Tibial nerve (tissue), 4 donors: ENCODE measurements at regions not wholly inside any gene's neighbourhood (a gene's known extent, or its start where the extent isn't known, plus 50 kb on each side); places are given as distances from the start of the nearest gene placed in this dataset.

Source experiments
- DNase-seq, 2 donors: peaks; one replicate each; pipeline ENCODE4 v3.0.0-alpha.2; 2019; ENCODE audit warnings: low spot score in 2 of 2
- H3K27ac ChIP-seq, 4 donors: fragments of 200-600 bp; sonication (generic) in 3 of 4; one replicate each; pipeline ENCODE4 v1.5.1; 2017 to 2019; ENCODE audit warnings: mild to moderate bottlenecking in 1 of 4
- H3K27me3 ChIP-seq, 2 donors: fragments of 200-600 bp; sonication (generic) in 1 of 2; one replicate each; pipeline versions ENCODE4 v1.5.1 to v1.6.0; 2017 to 2019
- H3K36me3 ChIP-seq, 3 donors: fragments of 200-600 bp; sonication (generic); one replicate each; pipeline ENCODE4 v1.5.1; 2018 to 2019
- H3K4me1 ChIP-seq, 4 donors: fragments of 200-600 bp; sonication (generic) in 3 of 4; one replicate each; pipeline ENCODE4 v1.5.1; 2017 to 2019
- H3K4me3 ChIP-seq, 4 donors: fragments of 200-600 bp; sonication (generic) in 3 of 4; one replicate each; pipeline ENCODE4 v1.5.1; 2017 to 2019; ENCODE audit warnings: mild to moderate bottlenecking in 1 of 4, moderate library complexity in 1 of 4
- H3K9me3 ChIP-seq, 4 donors: fragments of 200-600 bp; sonication (generic) in 3 of 4; one replicate each; pipeline ENCODE4 v1.5.1; 2017 to 2019
- CTCF ChIP-seq, 5 experiments: fragments of 200-600 bp in 3 of 5; fragments of 450-650 bp in 2 of 5; sonication (generic) in 3 of 5; IDR thresholded peaks; one replicate each; pipeline ENCODE4 v1.5.1; 2016 to 2019; ENCODE audit warnings: antibody characterized with exemption in 5 of 5, mild to moderate bottlenecking in 3 of 5, moderate library complexity in 2 of 5
- EP300 ChIP-seq, 2 donors: sonication (generic); formaldehyde crosslinking; IDR thresholded peaks; one replicate each; pipeline ENCODE4 v1.6.1; 2017; ENCODE audit warnings: antibody characterized with exemption in 2 of 2, mild to moderate bottlenecking in 1 of 2
- POLR2A ChIP-seq, 2 donors: fragments of 450-650 bp; IDR thresholded peaks; one replicate each; pipeline ENCODE4 v1.6.1; 2017; ENCODE audit warnings: antibody characterized with exemption in 2 of 2, mild to moderate bottlenecking in 2 of 2, moderate library complexity in 2 of 2
- WGBS, 2 donors: methylation state at CpG; one replicate each; pipeline ENCODE4 v1.1.5; 2018; 5-methylcytosine and 5-hydroxymethylcytosine counted together

GRCh38 chr6:43871933-43872332, 101.9 kb downstream of the VEGFA start:
- H3K4me3 ChIP-seq: no peak overlapping the region
- no peak overlapping the region for H3K27ac ChIP-seq
- H3K4me1 ChIP-seq: peaks cover 0 to 6% (median 1%) of the 10 kb centered on the region in 4 donors
- no peaks in the 10 kb centered on the region for H3K36me3 ChIP-seq
- H3K9me3 ChIP-seq: no peaks in the 10 kb centered on the region
- H3K27me3 ChIP-seq: no peaks in the 10 kb centered on the region
- WGBS, 2 donors: 97 to 99% methylated on average over 4 of the region's 4 CpGs
- TF ChIP-seq CTCF (IDR thresholded peaks at IDR 0.05): no peak
- no peak for TF ChIP-seq EP300 (IDR thresholded peaks at IDR 0.05)
- no peak for TF ChIP-seq POLR2A (IDR thresholded peaks at IDR 0.05)
- DNase-seq: no peak

GRCh38 chr6:43871284-43871683, 101.3 kb downstream of the VEGFA start:
- TF ChIP-seq POLR2A (IDR thresholded peaks at IDR 0.05) (no peak), CTCF (IDR thresholded peaks at IDR 0.05) (no peak), EP300 (IDR thresholded peaks at IDR 0.05) (no peak)
- H3K36me3 ChIP-seq: no peaks in the 10 kb centered on the region
- H3K9me3 ChIP-seq: no peaks in the 10 kb centered on the region
- no peak overlapping the region for H3K27ac ChIP-seq
- H3K4me3 ChIP-seq: no peak overlapping the region
- H3K4me1 ChIP-seq: peaks cover 0 to under 1% (median 0%) of the 10 kb centered on the region in 4 donors
- DNase-seq: no peak
- WGBS, 2 donors: 76 to 93% methylated on average over 1 of the region's 1 CpG
- H3K27me3 ChIP-seq: no peaks in the 10 kb centered on the region

GRCh38 chr6:43870660-43871061, 100.7 kb downstream of the VEGFA start:
- TF ChIP-seq CTCF (IDR thresholded peaks at IDR 0.05): no peak
- TF ChIP-seq EP300 (IDR thresholded peaks at IDR 0.05): no peak
- no peak for TF ChIP-seq POLR2A (IDR thresholded peaks at IDR 0.05)
- H3K27ac ChIP-seq: no peak overlapping the region
- H3K27me3 ChIP-seq: no peaks in the 10 kb centered on the region
- no peaks in the 10 kb centered on the region for H3K4me1 ChIP-seq
- no peak overlapping the region for H3K4me3 ChIP-seq
- DNase-seq: no peak
- no peaks in the 10 kb centered on the region for H3K9me3 ChIP-seq
- H3K36me3 ChIP-seq: no peaks in the 10 kb centered on the region
- WGBS, 2 donors: 43 to 49% methylated on average over 3 of the region's 3 CpGs

GRCh38 chr6:43869792-43870659, 100.0 kb downstream of the VEGFA start:
- DNase-seq: no peak

More at GRCh38 chr6:43869792-43870659, 100.0 kb downstream of the VEGFA start:
- Histone ChIP-seq H3K27ac (no peak overlapping the region), H3K9me3 (no peaks in the 10 kb centered on the region), H3K4me3 (no peak overlapping the region), H3K27me3 (no peaks in the 10 kb centered on the region), H3K4me1 (no peaks in the 10 kb centered on the region), H3K36me3 (no peaks in the 10 kb centered on the region)
- 74 to 88% methylated on average over 8 of the region's 8 CpGs for WGBS, 2 donors
- no peak for TF ChIP-seq CTCF (IDR thresholded peaks at IDR 0.05)
- TF ChIP-seq POLR2A (IDR thresholded peaks at IDR 0.05): no peak
- no peak for TF ChIP-seq EP300 (IDR thresholded peaks at IDR 0.05)
